GM18507 (cell line): ENCODE measurements at regions not wholly inside any gene's neighbourhood (a gene's known extent, or its start where the extent isn't known, plus 50 kb on each side); places are given as distances from the start of the nearest gene placed in this dataset.
"Not testable (repeated sequence)": the region's sequence is repeated elsewhere in the genome, so short reads cannot be mapped to it uniquely, and the experiment has no call there.

Experiments
- DNase-seq: peaks from one replicate; pipeline ENCODE4 v3.0.0; 2011; ENCODE audit warnings: low read depth; ENCODE audit not compliant: insufficient read length; ENCODE audit errors: extremely low spot score
- FAIRE-seq: peaks from 2 replicates; lab custom pipeline; 2011; peaks lifted over from hg19 to GRCh38; lab: Jason Lieb, UNC

- DNase-seq, result no peak
- no peak for FAIRE-seq
Observed at GRCh38 chr6:86508230-86508629, 429.1 kb upstream of the HTR1E start.

GRCh38 chr6:86502497-86502896 is 434.8 kb upstream of the HTR1E start:
- FAIRE-seq (no peak), DNase-seq (no peak)

GRCh38 chr6:86500035-86500434 is 437.3 kb upstream of the HTR1E start:
- DNase-seq (no peak), FAIRE-seq (no peak)

- DNase-seq, result not testable (repeated sequence)
Observed at GRCh38 chr6:86489042-86489441, 448.3 kb upstream of the HTR1E start.

GRCh38 chr6:86487660-86488221 is 449.6 kb upstream of the HTR1E start:
- DNase-seq (no peak), FAIRE-seq (no peak)

More at GRCh38 chr6:86489042-86489441, 448.3 kb upstream of the HTR1E start:
- FAIRE-seq, result not testable (repeated sequence)

- FAIRE-seq, DNase-seq: not testable (repeated sequence)
Observed at GRCh38 chr6:86478316-86478715, 459.0 kb upstream of the HTR1E start.

- FAIRE-seq (no peak), DNase-seq (no peak)
Observed at GRCh38 chr6:86477500-86478148, 459.7 kb upstream of the HTR1E start.

- FAIRE-seq (no peak), DNase-seq (no peak)
Observed at GRCh38 chr6:86476311-86476710, 461.0 kb upstream of the HTR1E start.

GRCh38 chr6:86474081-86474480 is 463.2 kb upstream of the HTR1E start:
- FAIRE-seq, result no peak
- no peak for DNase-seq

- DNase-seq, result no peak
- no peak for FAIRE-seq
Observed at GRCh38 chr6:86471791-86472190, 465.5 kb upstream of the HTR1E start.

- FAIRE-seq, result no peak
- no peak for DNase-seq
Observed at GRCh38 chr6:86459978-86460377, 477.4 kb upstream of the HTR1E start.

- FAIRE-seq, result no peak
- DNase-seq, result no peak
Observed at GRCh38 chr6:86456821-86457220, 480.5 kb upstream of the HTR1E start.

GRCh38 chr6:86453232-86453631 is 484.1 kb upstream of the HTR1E start:
- FAIRE-seq (no peak), DNase-seq (no peak)

- FAIRE-seq (no peak), DNase-seq (no peak)
Observed at GRCh38 chr6:86448398-86448797, 488.9 kb upstream of the HTR1E start.

GRCh38 chr6:86440608-86441007 is 496.7 kb upstream of the HTR1E start:
- FAIRE-seq (no peak), DNase-seq (no peak)

GRCh38 chr6:86423571-86423970 is 513.8 kb upstream of the HTR1E start:
- FAIRE-seq, result no peak
- no peak for DNase-seq

- DNase-seq (no peak), FAIRE-seq (no peak)
Observed at GRCh38 chr6:86412057-86412456, 525.3 kb upstream of the HTR1E start.

GRCh38 chr6:86407128-86407527 is 530.2 kb upstream of the HTR1E start:
- no peak for FAIRE-seq
- DNase-seq, result no peak

- DNase-seq, FAIRE-seq: not testable (repeated sequence)
Observed at GRCh38 chr6:86392850-86393249, 544.5 kb upstream of the HTR1E start.

- no peak for DNase-seq
- FAIRE-seq, result no peak
Observed at GRCh38 chr6:86380571-86381125, 556.7 kb upstream of the HTR1E start.

- DNase-seq (no peak), FAIRE-seq (no peak)
Observed at GRCh38 chr6:86357877-86358276, 579.5 kb upstream of the HTR1E start.
